ENCODE measurements at regions not wholly inside any gene's neighbourhood (a gene's known extent, or its start where the extent isn't known, plus 50 kb on each side); places are given as distances from the start of the nearest gene placed in this dataset.

DNA sequence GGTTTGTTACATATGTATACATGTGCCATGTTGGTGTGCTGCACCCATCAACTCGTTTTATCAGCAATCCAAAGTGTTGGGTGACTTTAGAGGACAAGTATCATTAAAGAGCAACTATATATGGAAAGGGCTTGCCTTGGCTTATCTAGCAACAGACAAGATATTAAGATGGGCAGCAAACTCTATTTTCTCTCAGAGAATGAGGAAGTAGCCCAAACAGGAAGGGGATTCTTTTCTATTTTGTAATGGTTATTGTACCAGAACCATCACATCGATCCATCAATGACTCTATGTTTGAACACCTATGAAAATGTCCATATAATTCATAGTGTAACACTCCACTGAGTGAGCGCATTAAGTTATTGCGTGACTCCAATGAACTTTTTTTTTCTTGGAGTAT, 260.1 kb upstream of the SLC24A2 start:
- no peak for DNase-seq (ENCODE audit: low read depth in 3 of 3, low spot score in 2 of 3)

DNA sequence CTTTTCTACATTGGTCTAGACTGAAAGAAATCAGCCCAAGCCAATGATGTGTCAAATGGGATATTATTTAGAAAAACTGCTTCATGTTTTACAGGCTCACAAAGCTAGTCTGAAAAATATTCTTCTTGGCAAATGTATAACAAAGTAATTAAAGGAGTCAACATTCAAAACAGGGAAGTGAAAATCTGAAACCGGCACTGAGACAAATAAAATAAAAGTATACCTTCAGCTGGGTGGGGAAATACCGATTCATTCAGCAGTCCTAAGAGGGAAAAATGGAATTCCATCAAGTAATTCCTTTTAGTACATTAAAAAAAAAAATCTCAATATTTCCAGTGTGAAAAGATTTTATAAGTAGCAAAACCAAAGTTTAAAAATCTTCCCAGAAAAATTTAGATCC, 259.6 kb upstream of the SLC24A2 start:
- no peak for DNase-seq (ENCODE audit: low read depth in 3 of 3, low spot score in 2 of 3)

- DNase-seq (ENCODE audit: low read depth in 3 of 3, low spot score in 2 of 3), result no peak
Observed at GRCh38 chr9:20044686-20045085, 255.8 kb upstream of the SLC24A2 start.

DNA sequence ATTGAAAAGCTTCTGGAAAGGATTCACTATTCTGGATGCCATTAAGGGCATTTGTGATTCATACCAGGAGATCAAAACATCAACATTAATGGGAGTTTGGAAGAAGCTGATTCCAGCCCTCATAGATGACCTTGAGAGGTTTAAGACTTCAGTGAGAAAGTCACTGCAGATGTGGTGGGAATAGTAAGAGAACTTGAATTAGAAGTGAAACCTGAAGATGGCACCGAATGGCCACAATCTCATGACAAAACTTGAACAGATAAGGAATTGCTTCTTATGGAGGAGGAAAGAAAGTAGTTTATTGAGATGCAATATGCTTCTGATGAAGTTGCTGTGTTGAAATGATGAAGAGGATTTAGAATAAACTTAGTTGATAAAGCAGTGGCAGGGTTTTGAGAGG, 254.6 kb upstream of the SLC24A2 start:
- no peak for DNase-seq (ENCODE audit: low read depth in 3 of 3, low spot score in 2 of 3)

DNA sequence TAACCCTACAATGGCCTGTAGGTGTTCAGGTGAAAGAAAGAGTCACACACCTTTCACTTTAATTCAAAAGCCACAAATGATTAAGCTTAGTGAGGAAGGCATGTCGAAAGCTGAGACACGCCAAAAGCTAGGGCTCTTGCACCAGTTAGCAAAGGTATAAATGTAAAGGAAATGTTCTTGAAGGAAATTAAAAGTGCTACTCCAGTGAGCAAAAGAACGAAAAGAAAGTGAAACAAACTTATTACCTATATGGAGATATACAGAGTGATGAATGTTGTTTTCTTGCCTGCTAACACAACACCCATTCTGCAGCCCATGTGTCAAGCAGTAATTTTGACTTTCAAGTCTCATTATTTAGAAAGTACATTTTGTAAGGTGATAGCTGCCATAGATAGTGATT, 254.2 kb upstream of the SLC24A2 start:
- DNase-seq (ENCODE audit: low read depth in 3 of 3, low spot score in 2 of 3), result no peak

DNA sequence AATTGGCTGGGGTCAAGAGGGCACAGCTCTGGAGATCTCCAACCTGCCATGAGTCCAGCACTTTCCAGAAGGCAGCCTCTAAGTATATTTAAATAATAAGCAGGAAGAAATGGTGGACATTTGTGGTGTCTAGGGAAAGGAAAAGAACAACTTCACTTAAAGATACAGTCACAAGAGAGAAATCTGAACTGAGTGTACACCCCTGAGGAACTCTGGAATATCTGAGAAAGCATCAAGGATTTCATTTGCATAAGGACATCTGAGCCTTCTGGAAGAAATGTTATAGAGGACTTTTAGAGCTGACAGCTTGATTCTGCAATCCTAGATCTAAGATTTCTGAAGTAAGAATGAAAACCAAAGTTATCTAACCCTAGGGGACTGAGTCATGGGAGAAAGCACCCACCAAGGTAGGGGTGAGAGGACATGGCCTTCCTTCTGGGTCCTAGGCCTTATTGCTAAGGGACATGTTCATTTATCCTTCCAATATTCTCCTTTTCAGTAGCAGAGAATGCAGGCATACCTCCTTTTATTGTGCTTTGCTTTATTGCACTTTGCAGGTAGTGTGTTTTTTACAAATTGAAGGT, 253.4 kb upstream of the SLC24A2 start:
- no peak for DNase-seq (ENCODE audit: low read depth in 3 of 3, low spot score in 2 of 3)

GRCh38 chr9:20041697-20042081, 252.9 kb upstream of the SLC24A2 start:
- no peak for DNase-seq (ENCODE audit: low read depth in 3 of 3, low spot score in 2 of 3)

DNA sequence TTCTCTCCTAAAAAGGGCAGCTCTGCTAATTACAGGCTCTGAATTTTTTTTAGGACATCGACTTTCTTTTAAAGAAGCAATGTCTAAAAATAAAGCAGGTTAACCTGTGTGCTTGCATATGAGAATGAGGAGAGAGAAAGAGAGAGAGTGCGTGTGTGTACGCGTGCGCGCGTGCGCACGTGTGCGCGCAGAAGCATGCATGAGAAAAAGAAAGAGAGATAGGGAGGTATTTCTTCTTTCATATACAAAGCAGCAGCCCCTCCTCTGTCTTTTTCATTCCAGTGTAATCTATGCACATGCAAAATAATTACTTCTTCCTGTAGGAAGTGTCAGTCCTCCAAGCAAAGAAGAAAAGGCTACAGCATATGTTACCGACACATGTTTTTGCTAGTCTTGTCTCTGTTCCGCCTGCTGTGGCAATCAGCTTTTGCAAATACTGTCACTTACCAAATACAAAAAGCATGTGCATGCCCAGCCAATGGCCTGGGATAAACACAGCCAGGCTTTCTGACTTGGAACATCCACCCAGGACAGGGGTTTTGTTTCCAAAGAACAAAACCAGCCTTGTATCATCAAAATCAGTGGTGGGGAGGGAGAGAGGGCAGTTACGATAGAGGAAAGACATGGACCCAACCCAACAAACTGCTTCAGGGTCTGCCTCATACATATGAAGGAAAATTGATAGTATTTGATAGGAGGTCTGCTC, 252.3 kb upstream of the SLC24A2 start:
- no peak for DNase-seq (ENCODE audit: low read depth in 3 of 3, low spot score in 2 of 3)

- no peak for DNase-seq (ENCODE audit: low read depth in 3 of 3, low spot score in 2 of 3)
Observed at GRCh38 chr9:20037699-20038098, 248.9 kb upstream of the SLC24A2 start.

GRCh38 chr9:20033511-20033910, 244.7 kb upstream of the SLC24A2 start:
- DNase-seq (ENCODE audit: low read depth in 3 of 3, low spot score in 2 of 3), result no peak

DNA sequence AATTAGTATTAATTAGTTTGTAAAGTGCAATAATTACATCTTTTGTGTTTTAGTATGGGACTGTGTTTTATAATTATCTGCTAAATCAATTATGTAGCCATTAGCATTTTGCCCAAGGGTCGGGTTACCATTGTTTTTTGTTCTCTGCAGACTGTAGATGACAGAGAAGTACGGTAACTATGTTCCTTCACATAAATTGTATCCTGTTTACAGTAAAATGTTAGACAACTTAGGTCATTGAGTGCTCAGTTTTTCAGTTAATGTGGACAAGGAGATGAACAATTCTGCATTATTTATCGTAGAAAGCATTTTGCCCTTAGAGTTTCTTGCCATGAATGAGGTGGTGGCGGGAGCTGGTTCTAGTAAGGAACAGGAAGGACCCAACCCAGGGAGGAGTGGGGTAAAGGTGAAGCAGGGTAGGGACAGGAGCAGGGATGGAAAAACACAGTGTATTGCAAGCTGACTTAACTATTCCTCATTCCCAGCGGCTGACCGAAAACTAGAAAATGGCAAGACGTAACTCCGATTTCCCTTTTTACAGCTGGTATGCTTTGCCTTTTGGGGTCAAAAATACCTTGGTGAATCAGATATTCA, 243.7 kb upstream of the SLC24A2 start:
- no peak for DNase-seq (ENCODE audit: low read depth in 3 of 3, low spot score in 2 of 3)

DNA sequence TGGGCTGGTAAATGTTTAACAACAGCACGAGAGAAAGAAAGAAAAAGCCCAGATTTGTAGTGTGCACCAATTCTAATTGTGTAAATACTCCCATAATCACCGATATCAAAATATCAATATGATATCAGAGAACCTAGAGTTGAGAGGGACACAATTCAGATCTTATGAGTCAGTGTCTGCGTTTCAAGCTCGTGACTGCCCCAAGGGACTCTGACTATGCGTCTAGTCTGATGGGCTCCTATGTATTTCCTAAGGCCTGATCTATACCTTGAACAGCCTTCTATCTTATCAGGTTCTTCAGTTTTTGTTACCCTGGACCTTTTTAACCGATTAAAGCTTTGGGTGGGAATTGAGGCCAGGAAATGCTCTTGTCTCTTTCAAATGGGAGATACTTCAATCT, 243.0 kb upstream of the SLC24A2 start:
- no peak for DNase-seq (ENCODE audit: low read depth in 3 of 3, low spot score in 2 of 3)

- no peak for DNase-seq (ENCODE audit: low read depth in 3 of 3, low spot score in 2 of 3)
Observed at GRCh38 chr9:20030671-20031070, 241.8 kb upstream of the SLC24A2 start.

- no peak for DNase-seq (ENCODE audit: low read depth in 3 of 3, low spot score in 2 of 3)
Observed at GRCh38 chr9:20030221-20030620, 241.4 kb upstream of the SLC24A2 start.

DNA sequence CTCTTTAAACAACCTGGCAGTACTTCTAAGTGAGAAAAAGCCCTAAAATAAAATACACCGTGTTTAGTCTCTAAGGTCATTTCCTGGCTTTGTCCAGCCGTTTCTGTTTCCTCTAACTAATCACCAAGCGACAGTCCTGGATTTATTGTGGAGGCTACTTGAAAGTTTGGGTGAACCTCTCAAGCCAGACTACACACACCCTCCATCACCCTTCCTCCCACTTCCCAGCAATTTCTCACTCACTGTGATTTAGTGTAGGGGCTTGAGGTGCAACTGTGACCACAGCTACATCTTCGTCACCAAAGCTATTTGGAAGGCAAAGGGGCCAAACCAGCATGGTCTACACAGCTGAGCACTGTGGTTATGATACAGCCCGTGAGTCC, 240.0 kb upstream of the SLC24A2 start:
- DNase-seq (ENCODE audit: low read depth in 3 of 3, low spot score in 2 of 3), result peak in 1 of 3 donors; percentile 34

GRCh38 chr9:20028192-20028848, 239.5 kb upstream of the SLC24A2 start:
- no peak for DNase-seq (ENCODE audit: low read depth in 3 of 3, low spot score in 2 of 3)

- DNase-seq (ENCODE audit: low read depth in 3 of 3, low spot score in 2 of 3), result no peak
Observed at GRCh38 chr9:20023961-20024571, 235.2 kb upstream of the SLC24A2 start.

- DNase-seq (ENCODE audit: low read depth in 3 of 3, low spot score in 2 of 3), result no peak
Observed at GRCh38 chr9:20023210-20023905, 234.5 kb upstream of the SLC24A2 start.

GRCh38 chr9:20022410-20022809, 233.6 kb upstream of the SLC24A2 start:
- no peak for DNase-seq (ENCODE audit: low read depth in 3 of 3, low spot score in 2 of 3)

DNA sequence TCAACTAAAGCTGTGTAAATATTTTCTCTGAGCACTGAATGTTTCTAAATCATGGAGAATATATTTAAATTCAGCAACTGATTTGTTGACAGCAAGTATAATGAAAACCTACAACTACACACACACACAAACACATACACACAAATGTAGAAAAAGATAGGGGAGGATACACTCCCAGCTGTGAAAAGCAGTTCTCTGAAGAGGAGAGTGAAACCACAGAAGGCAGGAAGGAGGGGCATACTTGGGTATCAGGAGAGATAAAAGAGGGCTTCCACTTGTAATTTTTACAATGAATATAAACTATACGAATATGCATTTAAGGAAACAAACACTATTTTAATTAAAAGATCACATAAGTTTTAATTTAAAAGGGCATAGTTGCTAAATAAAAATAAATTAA, 227.8 kb upstream of the SLC24A2 start:
- DNase-seq (ENCODE audit: low read depth in 3 of 3, low spot score in 2 of 3), result no peak

DNA sequence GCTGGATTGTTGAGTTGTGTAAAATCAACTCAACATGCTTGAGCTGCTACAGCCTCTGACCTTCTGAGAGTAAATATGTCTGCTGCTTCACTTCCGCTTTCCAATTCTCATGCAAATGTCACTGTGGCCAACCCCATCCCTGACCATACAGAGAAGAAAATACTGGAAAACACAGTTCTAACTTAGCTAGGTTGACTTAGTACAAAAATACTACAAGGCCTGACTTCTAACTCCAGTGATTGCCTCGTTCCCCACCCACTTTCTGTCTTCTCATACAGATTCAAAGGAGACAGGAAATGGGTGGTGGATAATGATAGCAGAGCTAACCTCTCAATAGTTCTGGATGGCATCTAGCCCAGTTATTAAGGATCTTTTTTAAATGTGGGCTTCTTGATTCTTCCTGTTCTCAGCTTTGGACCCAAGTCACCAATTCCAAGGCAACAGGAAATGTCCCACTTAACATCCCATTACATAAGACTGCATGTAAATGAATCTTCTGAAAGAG, 226.6 kb upstream of the SLC24A2 start:
- DNase-seq (ENCODE audit: low read depth in 3 of 3, low spot score in 2 of 3), result no peak

All from right renal cortex interstitium (tissue), 3 donors.